ENCODE measurements at regions not wholly inside any gene's neighbourhood (a gene's known extent, or its start where the extent isn't known, plus 50 kb on each side); places are given as distances from the start of the nearest gene placed in this dataset.
A peak's percentile ranks its signal among the peaks of the same experiment; 100 is the strongest.

DNA sequence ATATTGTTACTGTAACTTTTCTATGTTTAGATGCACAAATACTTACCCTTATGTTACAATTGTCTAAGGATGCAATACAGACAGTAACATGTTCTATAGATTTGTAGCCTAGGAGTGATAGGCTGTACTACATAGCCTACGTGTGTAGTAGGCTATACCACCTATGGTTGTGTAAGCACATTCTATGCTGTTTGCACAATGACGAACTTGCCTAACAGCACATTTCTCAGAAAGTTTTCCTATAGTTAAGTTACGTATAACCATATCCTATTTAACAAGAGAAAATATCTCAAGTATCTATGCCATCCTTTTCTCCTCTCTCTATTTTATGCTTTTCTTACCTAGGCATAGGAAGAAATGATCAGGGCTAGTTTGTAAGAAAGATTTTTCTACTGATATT lies 710.8 kb upstream of the HTR2C start:
- H3K4me3 Mint-ChIP-seq = no peak overlapping the region
- no peak for ATAC-seq (ENCODE audit: low read depth)
- DNase-seq = no peak
- no peak overlapping the region for H3K27ac Mint-ChIP-seq
- TF ChIP-seq, protein P1, sequence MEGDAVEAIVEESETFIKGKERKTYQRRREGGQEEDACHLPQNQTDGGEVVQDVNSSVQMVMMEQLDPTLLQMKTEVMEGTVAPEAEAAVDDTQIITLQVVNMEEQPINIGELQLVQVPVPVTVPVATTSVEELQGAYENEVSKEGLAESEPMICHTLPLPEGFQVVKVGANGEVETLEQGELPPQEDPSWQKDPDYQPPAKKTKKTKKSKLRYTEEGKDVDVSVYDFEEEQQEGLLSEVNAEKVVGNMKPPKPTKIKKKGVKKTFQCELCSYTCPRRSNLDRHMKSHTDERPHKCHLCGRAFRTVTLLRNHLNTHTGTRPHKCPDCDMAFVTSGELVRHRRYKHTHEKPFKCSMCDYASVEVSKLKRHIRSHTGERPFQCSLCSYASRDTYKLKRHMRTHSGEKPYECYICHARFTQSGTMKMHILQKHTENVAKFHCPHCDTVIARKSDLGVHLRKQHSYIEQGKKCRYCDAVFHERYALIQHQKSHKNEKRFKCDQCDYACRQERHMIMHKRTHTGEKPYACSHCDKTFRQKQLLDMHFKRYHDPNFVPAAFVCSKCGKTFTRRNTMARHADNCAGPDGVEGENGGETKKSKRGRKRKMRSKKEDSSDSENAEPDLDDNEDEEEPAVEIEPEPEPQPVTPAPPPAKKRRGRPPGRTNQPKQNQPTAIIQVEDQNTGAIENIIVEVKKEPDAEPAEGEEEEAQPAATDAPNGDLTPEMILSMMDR (IDR thresholded peaks at IDR 0.05) = no peak
- H3K9me3 Mint-ChIP-seq = peaks cover 2% of the 10 kb centered on the region
- no peaks in the 10 kb centered on the region for H3K27me3 Mint-ChIP-seq
- peaks cover 7% of the 10 kb centered on the region for H3K4me1 Mint-ChIP-seq
- POLR2A ChIA-PET = no interaction called here
- H3K36me3 Mint-ChIP-seq (ENCODE audit: low read depth) = no peaks in the 10 kb centered on the region
- intact Hi-C loops (cut with micrococcal nuclease) = no loop called here
- CTCF ChIA-PET = no interaction called here

DNA sequence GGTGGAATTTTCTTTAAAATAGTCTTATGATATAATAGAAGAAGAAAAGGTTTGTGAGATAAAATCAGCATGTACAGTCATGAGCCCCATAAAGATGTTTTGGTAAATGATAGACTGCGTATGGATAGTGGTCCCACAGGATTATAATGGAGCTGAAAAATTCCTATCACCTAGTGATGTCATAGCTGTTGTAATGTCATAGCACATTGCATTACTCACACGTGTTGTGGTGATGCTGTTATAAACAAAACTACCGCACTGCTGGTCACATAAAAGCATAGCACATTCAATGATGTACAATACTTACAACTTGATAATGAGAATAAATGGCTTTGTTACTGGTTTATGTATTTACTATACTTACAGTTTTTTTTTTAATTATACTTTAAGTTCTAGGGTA lies 715.2 kb upstream of the HTR2C start:
- Mint-ChIP-seq H3K4me1 (peaks cover 7% of the 10 kb centered on the region), H3K4me3 (peak overlapping the region; percentile 66), H3K9me3 (peaks cover 2% of the 10 kb centered on the region), H3K27me3 (no peaks in the 10 kb centered on the region), H3K27ac (no peak overlapping the region), H3K36me3 (ENCODE audit: low read depth) (no peaks in the 10 kb centered on the region)
- no peak for DNase-seq
- intact Hi-C loops (cut with micrococcal nuclease) = no loop called here
- CTCF ChIA-PET = no interaction called here
- TF ChIP-seq, protein P1 (IDR thresholded peaks at IDR 0.05) = no peak
- no peak for ATAC-seq (ENCODE audit: low read depth)
- POLR2A ChIA-PET = interaction anchor here (0.5 to 0.6 kb wide), 2 partner anchors 9 to 30 kb away, joined by 3 to 9 read pairs; no protein-coding TSS in a partner anchor

DNA sequence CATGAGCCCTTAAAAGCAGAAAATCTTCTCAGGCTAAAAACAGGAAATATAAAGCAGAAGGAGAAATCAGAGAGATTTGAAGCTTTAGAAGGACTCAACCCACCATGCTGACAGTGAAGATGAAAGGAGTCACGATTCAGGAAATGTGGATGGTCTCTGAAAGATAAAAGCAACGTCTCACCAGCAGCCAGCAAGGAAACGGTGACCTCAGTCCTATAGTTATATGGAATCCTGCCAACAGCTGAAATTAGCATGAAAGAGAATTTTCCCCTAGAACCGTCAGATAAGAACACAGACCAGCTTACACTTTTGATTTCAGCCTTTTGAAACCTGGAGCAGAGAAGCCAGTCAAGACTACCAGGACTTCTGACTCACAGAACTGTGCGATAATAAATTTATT lies 715.7 kb upstream of the HTR2C start:
- peak overlapping the region; percentile 59 for H3K27ac Mint-ChIP-seq
- H3K36me3 Mint-ChIP-seq (ENCODE audit: low read depth) = no peaks in the 10 kb centered on the region
- intact Hi-C loops (cut with micrococcal nuclease) = no loop called here
- ATAC-seq (ENCODE audit: low read depth) (no peak), DNase-seq (no peak)
- H3K27me3 Mint-ChIP-seq = no peaks in the 10 kb centered on the region
- ChIA-PET CTCF (no interaction called here), POLR2A (interaction anchor here (0.6 to 0.8 kb wide), 2 partner anchors 9 to 75 kb away, joined by 9 to 10 read pairs; no protein-coding TSS in a partner anchor)
- H3K4me3 Mint-ChIP-seq = peak overlapping the region; percentile 66
- TF ChIP-seq, protein P1 (IDR thresholded peaks at IDR 0.05) = no peak
- H3K4me1 Mint-ChIP-seq = peaks cover 7% of the 10 kb centered on the region
- no peaks in the 10 kb centered on the region for H3K9me3 Mint-ChIP-seq

DNA sequence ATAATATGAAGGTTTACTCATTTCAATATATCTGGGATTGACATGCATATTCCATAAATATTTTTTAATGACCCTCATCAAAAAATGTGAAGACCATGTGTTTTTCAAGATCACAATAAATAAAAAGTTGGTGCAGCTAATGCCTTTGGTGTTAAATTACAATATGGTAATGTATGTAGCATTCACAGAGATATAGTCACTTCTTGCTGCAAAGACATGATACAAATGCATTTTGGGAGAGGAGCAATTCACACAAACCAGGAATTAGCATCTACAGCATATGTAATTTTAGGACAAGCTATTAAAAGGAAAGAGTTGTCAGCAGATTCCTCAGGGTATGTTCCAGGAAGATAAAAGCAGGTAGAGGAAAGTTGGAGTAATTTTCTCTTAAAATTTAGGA lies 734.5 kb upstream of the HTR2C start:
- DNase-seq (no peak), ATAC-seq (ENCODE audit: low read depth) (no peak)
- TF ChIP-seq, protein P1 (IDR thresholded peaks at IDR 0.05) = no peak
- intact Hi-C loops (cut with micrococcal nuclease) = no loop called here
- Mint-ChIP-seq H3K27me3 (no peaks in the 10 kb centered on the region), H3K27ac (no peak overlapping the region), H3K4me1 (no peaks in the 10 kb centered on the region), H3K36me3 (ENCODE audit: low read depth) (no peaks in the 10 kb centered on the region), H3K4me3 (no peak overlapping the region), H3K9me3 (no peaks in the 10 kb centered on the region)
- ChIA-PET CTCF (no interaction called here), POLR2A (no interaction called here)

DNA sequence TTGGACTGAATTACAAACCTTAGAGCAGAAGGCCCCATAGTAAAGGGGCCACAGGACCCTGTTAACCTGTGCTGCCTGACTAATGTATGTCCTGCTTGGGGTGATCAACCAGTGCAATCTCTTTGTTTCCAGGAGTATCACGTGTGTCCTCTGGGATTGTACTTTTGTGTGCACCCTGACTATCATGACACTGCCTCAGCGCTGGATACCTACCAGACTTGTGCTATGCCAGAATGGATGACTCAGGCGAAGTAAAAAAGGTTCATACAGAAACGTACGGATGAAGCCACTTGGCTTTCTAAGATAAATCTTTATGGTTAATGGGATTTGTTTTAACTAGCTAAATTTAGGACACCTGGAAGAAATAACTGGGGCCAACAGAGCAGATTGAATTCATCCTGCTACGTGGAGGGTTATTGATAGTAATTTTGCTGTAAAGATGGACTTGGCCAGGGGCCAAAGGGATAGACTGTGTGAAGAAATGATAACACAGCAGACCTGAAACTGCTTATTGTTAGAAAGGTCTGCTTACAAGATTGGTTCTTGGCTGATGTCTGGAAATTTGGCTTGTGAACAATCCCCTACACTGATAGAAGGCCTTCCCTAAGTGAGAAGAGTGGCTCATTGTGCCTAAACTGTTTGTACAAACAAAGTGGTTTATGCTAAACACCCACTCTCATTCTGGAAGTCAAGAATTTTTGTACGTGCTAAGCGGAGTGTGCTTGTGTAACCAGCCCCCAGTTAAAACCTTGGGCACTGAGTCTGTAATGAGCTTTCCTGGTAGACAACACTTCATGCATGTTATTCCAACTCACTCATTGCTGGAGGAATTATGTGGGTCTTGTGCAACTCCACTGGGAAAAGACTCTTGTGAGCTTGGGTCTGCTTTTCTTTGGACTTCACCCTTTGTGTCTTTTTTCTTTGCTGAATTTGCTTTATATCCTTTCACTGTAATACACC lies 750.5 kb upstream of the HTR2C start:
- Mint-ChIP-seq H3K27me3 (no peaks in the 10 kb centered on the region), H3K9me3 (peaks cover 2% of the 10 kb centered on the region), H3K4me3 (no peak overlapping the region), H3K36me3 (ENCODE audit: low read depth) (no peaks in the 10 kb centered on the region), H3K27ac (no peak overlapping the region), H3K4me1 (peaks cover 2% of the 10 kb centered on the region)
- intact Hi-C loops (cut with micrococcal nuclease) = no loop called here
- ChIA-PET CTCF (no interaction called here), POLR2A (no interaction called here)
- ATAC-seq (ENCODE audit: low read depth) (no peak), DNase-seq (no peak)
- TF ChIP-seq, protein P1 (IDR thresholded peaks at IDR 0.05) = no peak
